Mucosa of rectum (tissue), 2 donors: ENCODE measurements at regions not wholly inside any gene's neighbourhood (a gene's known extent, or its start where the extent isn't known, plus 50 kb on each side); places are given as distances from the start of the nearest gene placed in this dataset.

Source experiments
- H3K27ac ChIP-seq, 2 donors: one replicate each; pipeline ENCODE4 v1.7.0; 2013; ENCODE audit warnings: inconsistent platforms in 2 of 2, low read depth in 2 of 2, low read length in 2 of 2
- H3K27me3 ChIP-seq, 2 donors: one replicate each; pipeline ENCODE4 v1.7.0; 2013; ENCODE audit warnings: low read length in 2 of 2; ENCODE audit not compliant: control insufficient read depth in 2 of 2, insufficient read depth in 2 of 2
- H3K36me3 ChIP-seq, 2 donors: one replicate each; pipeline ENCODE4 v1.7.0; 2013; ENCODE audit warnings: low read length in 2 of 2; ENCODE audit not compliant: control insufficient read depth in 2 of 2, insufficient read depth in 2 of 2
- H3K4me1 ChIP-seq, 2 donors: one replicate each; pipeline ENCODE4 v1.7.0; 2013; ENCODE audit warnings: low read length in 2 of 2, mild to moderate bottlenecking in 1 of 2; ENCODE audit not compliant: control insufficient read depth in 2 of 2, insufficient read depth in 2 of 2
- H3K4me3 ChIP-seq, 2 donors: one replicate each; pipeline ENCODE4 v1.7.0; 2013; ENCODE audit warnings: low read length in 2 of 2
- H3K9ac ChIP-seq, 2 donors: one replicate each; pipeline ENCODE4 v1.7.0; 2013; ENCODE audit warnings: low read length in 2 of 2, low read depth in 1 of 2, mild to moderate bottlenecking in 1 of 2
- H3K9me3 ChIP-seq, 2 donors: one replicate each; pipeline ENCODE4 v1.7.0; 2013; ENCODE audit warnings: low read length in 2 of 2; ENCODE audit not compliant: control insufficient read depth in 2 of 2
- donor health status: healthy.
- donor health status: Normal muscosa, but diverticular disease.

DNA sequence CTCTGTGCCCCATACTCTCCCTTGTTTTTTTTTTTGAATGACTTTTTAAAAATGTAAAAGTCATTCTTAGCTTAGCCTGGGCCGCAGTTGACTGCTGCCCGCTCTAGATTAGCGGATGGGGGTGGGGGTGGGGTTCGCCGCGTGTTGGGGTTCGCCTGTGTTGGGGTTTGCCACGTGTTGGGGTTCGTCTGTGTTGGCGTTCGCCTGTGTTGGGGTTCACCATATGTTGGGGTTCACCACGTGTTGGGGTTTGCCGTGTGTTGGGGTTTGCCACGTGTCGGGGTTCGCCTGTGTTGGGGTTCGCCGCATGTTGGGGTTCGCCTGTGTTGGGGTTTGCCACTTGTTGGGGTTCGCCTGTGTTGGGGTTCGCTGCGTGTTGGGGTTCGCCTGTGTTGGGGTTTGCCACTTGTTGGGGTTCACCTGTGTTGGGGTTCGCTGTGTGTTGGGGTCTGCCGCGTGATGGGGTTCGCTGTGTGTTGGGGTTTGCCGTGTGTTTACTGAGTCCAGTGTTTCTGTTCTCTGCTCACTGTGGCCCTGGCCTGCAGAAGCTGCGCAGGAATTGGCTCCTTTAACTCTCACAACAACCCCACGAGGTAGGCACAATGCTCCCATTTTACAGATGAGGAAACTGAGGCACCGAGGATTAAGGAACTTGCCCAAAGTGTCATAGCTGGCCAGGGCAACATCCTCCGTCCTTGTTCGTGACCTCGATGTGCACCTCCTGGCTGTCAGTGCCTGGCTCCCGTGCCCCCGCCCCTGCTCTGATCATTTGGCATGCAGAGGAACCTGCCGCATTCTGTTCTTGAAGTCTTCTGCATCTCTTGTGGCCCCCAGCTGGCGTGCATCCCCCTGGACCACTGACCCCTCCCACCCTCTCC is 96.6 kb upstream of the CIBAR2 start:
- H3K4me1 ChIP-seq = peaks cover 2 to 7% of the 10 kb centered on the region in 2 donors
- peaks cover 2 to 11% of the 10 kb centered on the region in 2 donors for H3K27me3 ChIP-seq
- no peak overlapping the region for H3K27ac ChIP-seq
- no peaks in the 10 kb centered on the region for H3K9me3 ChIP-seq
- no peak overlapping the region for H3K9ac ChIP-seq
- no peak overlapping the region for H3K4me3 ChIP-seq
- no peaks in the 10 kb centered on the region for H3K36me3 ChIP-seq

DNA sequence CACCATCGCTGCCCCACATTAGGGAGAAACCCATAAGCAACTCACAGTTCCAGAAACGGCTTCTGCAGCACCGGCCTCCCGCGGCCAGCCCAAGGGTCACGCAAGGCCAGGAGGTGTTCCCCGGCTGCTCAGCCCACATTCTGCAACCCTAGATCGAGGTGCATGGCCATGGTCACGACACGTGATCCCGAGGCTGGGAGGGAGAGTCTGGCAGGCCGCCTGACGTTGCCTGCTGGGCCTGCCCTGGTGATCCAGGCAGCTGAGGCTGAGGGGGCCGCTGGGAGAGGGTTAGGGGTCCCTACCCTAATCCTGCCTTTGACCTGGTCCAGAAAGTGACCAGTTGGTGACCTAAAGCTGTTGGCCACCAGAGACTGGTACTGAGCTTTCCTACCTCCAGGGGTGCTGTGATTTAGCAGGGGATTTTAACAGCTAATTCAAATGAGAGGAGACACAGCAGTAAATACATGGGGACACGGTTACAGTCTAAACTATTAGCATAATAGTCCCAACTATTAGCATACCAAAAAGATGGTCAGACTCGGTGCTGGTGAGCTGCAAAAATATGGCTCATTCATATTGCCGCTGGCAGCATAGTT is 97.4 kb upstream of the CIBAR2 start:
- H3K27ac ChIP-seq = no peak overlapping the region
- peaks cover 2 to 11% of the 10 kb centered on the region in 2 donors for H3K27me3 ChIP-seq
- H3K9ac ChIP-seq = no peak overlapping the region
- peaks cover 2 to 7% of the 10 kb centered on the region in 2 donors for H3K4me1 ChIP-seq
- H3K36me3 ChIP-seq = no peaks in the 10 kb centered on the region
- no peaks in the 10 kb centered on the region for H3K9me3 ChIP-seq
- no peak overlapping the region for H3K4me3 ChIP-seq

GRCh38 chr16:85210423-85211169 is 98.3 kb upstream of the CIBAR2 start:
- no peak overlapping the region for H3K9ac ChIP-seq
- no peaks in the 10 kb centered on the region for H3K9me3 ChIP-seq
- H3K27ac ChIP-seq = no peak overlapping the region
- no peak overlapping the region for H3K4me3 ChIP-seq
- no peaks in the 10 kb centered on the region for H3K36me3 ChIP-seq
- peaks cover 2 to 7% of the 10 kb centered on the region in 2 donors for H3K4me1 ChIP-seq
- peaks cover 2 to 8% of the 10 kb centered on the region in 2 donors for H3K27me3 ChIP-seq

DNA sequence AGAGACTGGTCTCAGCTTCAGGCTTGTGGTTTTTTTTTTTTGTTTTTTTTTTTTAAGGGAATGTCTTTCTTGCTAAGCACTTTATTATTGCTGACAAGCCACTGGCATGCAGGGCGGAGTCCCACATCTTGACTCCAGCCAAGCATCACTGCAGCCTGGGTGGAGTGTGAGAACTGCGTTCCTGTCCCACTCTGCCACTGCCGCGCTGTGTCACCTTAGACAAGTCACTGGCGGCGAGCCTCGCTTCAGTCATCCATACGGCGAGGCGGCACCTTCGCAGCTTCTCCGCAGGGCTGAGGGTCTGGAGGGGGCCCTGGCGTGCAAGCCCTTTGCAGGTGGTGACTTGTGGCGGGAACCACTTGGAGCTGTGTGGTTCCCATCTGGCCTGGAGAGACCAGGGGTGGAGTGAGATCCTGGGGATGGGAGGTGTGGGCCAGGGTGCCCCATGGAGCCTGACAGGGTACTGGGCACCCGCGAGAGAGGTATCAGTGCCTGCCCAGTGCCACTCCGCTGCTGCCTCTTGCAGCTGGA is 99.1 kb upstream of the CIBAR2 start:
- H3K9me3 ChIP-seq = no peaks in the 10 kb centered on the region
- H3K4me1 ChIP-seq = peaks cover under 1 to 2% of the 10 kb centered on the region in 2 donors
- no peak overlapping the region for H3K9ac ChIP-seq
- no peak overlapping the region for H3K27ac ChIP-seq
- H3K4me3 ChIP-seq = no peak overlapping the region
- peaks cover 0 to under 1% of the 10 kb centered on the region in 2 donors for H3K27me3 ChIP-seq
- H3K36me3 ChIP-seq = no peaks in the 10 kb centered on the region

DNA sequence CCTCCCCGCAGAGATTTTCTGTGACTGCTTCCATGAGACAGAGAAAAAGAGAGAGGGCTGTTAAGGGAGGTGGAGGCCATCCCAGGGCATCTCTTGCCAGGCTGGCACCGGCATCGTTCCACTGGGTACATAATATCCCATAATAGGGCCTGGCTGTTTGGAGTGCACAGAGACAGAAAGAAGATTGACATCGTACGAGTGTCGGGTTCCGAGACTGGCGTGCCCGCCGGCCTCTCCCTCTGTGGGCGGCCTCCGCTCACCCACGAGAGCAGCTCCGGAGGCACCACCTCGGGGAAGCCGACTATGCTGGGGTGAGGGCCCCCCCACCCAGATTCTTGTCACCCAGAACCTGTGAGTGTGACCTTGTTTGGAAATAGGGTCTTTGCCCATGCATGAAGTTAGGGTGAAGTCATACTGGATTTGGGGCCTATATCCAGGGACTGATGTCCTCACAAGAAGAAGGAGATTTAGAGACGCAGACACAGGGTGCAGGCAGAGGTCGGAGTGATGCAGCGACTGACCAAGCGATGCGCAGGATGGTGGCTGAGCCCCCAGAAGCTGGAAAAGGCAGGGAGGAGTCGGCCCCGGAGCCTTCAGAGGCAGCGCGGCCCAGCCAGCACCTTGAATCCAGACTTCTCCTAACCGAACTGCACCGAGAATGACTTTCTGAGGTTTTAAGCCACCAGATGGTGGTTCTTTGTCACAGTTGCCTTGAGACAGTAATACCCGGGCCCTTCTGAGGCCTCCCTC is 101.8 kb upstream of the CIBAR2 start:
- H3K27me3 ChIP-seq = no peaks in the 10 kb centered on the region
- H3K27ac ChIP-seq = no peak overlapping the region
- H3K36me3 ChIP-seq = no peaks in the 10 kb centered on the region
- H3K4me1 ChIP-seq = no peaks in the 10 kb centered on the region
- no peak overlapping the region for H3K9ac ChIP-seq
- H3K4me3 ChIP-seq = no peak overlapping the region
- no peaks in the 10 kb centered on the region for H3K9me3 ChIP-seq

- Histone ChIP-seq H3K36me3 (no peaks in the 10 kb centered on the region), H3K9ac (no peak overlapping the region), H3K27ac (no peak overlapping the region), H3K9me3 (no peaks in the 10 kb centered on the region), H3K4me1 (peaks cover 3 to 4% of the 10 kb centered on the region in 2 donors), H3K27me3 (no peaks in the 10 kb centered on the region), H3K4me3 (no peak overlapping the region)
Observed at GRCh38 chr16:85215478-85216118, 103.3 kb upstream of the CIBAR2 start.

- Histone ChIP-seq H3K4me3 (no peak overlapping the region), H3K9me3 (no peaks in the 10 kb centered on the region), H3K4me1 (peaks cover 3 to 4% of the 10 kb centered on the region in 2 donors), H3K27ac (no peak overlapping the region), H3K36me3 (no peaks in the 10 kb centered on the region), H3K27me3 (no peaks in the 10 kb centered on the region), H3K9ac (no peak overlapping the region)
Observed at GRCh38 chr16:85216522-85217375, 104.5 kb upstream of the CIBAR2 start.

GRCh38 chr16:85220125-85220839 is 108.0 kb upstream of the CIBAR2 start:
- Histone ChIP-seq H3K4me1 (peaks cover 3 to 4% of the 10 kb centered on the region in 2 donors), H3K4me3 (peak overlapping the region in 1 of 2 donors; percentile 13), H3K36me3 (no peaks in the 10 kb centered on the region), H3K9ac (no peak overlapping the region), H3K27ac (peak overlapping the region in 1 of 2 donors; percentile 5), H3K27me3 (no peaks in the 10 kb centered on the region), H3K9me3 (no peaks in the 10 kb centered on the region)
